Fibroblast of skin of left quadriceps (primary cell): ENCODE measurements at regions not wholly inside any gene's neighbourhood (a gene's known extent, or its start where the extent isn't known, plus 50 kb on each side); places are given as distances from the start of the nearest gene placed in this dataset.
"Not testable (repeated sequence)": the region's sequence is repeated elsewhere in the genome, so short reads cannot be mapped to it uniquely, and the experiment has no call there.

Source experiments
- DNase-seq, 2 experiments: peaks; one replicate each; pipeline ENCODE4 v3.0.0-alpha.2; 2013; ENCODE audit warnings: low read depth in 2 of 2

GRCh38 chr6:21710216-21710615 lies 116.7 kb downstream of the SOX4 start:
- DNase-seq = no peak

GRCh38 chr6:21710908-21711627 lies 117.5 kb downstream of the SOX4 start:
- no peak for DNase-seq

GRCh38 chr6:21712213-21712612 lies 118.7 kb downstream of the SOX4 start:
- no peak for DNase-seq

- DNase-seq = no peak
These were observed 119.9 kb downstream of the SOX4 start for GRCh38 chr6:21713481-21713880.

- no peak for DNase-seq
These were observed 121.6 kb downstream of the SOX4 start for GRCh38 chr6:21715180-21715579.

- DNase-seq = no peak
These were observed 129.0 kb downstream of the SOX4 start for GRCh38 chr6:21722510-21722909.

GRCh38 chr6:21726676-21727075 lies 133.1 kb downstream of the SOX4 start:
- DNase-seq = no peak

- no peak for DNase-seq
These were observed 134.6 kb downstream of the SOX4 start for GRCh38 chr6:21728141-21728540.

GRCh38 chr6:21729431-21729830 lies 135.9 kb downstream of the SOX4 start:
- no peak for DNase-seq

GRCh38 chr6:21730533-21730932 lies 137.0 kb downstream of the SOX4 start:
- DNase-seq = no peak

- DNase-seq = peak; percentile 44 to 50
These were observed 138.0 kb downstream of the SOX4 start for GRCh38 chr6:21731411-21732031.

- DNase-seq = not testable (repeated sequence)
These were observed 138.6 kb downstream of the SOX4 start for GRCh38 chr6:21732032-21732730.

GRCh38 chr6:21732731-21733130 lies 139.2 kb downstream of the SOX4 start:
- no peak for DNase-seq

GRCh38 chr6:21733311-21733710 lies 139.8 kb downstream of the SOX4 start:
- DNase-seq = no peak

GRCh38 chr6:21734204-21734603 lies 140.7 kb downstream of the SOX4 start:
- DNase-seq = no peak

- no peak for DNase-seq
These were observed 144.9 kb downstream of the SOX4 start for GRCh38 chr6:21738180-21739094.

- DNase-seq = no peak
These were observed 145.7 kb downstream of the SOX4 start for GRCh38 chr6:21739241-21739640.

- no peak for DNase-seq
These were observed 146.3 kb downstream of the SOX4 start for GRCh38 chr6:21739838-21740237.

GRCh38 chr6:21740376-21741124 lies 147.0 kb downstream of the SOX4 start:
- DNase-seq = peak; percentile 36 to 52

GRCh38 chr6:21741221-21742109 lies 147.9 kb downstream of the SOX4 start:
- DNase-seq = no peak
